NB4 (cell line): ENCODE measurements at regions not wholly inside any gene's neighbourhood (a gene's known extent, or its start where the extent isn't known, plus 50 kb on each side); places are given as distances from the start of the nearest gene placed in this dataset.

Experiments
- CTCF ChIP-seq: IDR thresholded peaks from one replicate; pipeline ENCODE4 v1.5.1; 2012; ENCODE audit warnings: low read depth, low read length
- MYC ChIP-seq: IDR thresholded peaks from 2 replicates; pipeline ENCODE4 v1.6.1; 2011; ENCODE audit warnings: low read depth, low read length
- POLR2A ChIP-seq: IDR thresholded peaks from 2 replicates; pipeline ENCODE4 v1.6.1; 2011; ENCODE audit warnings: mild to moderate bottlenecking; ENCODE audit not compliant: insufficient read length; ENCODE audit errors: extremely low read depth
- TF ChIP-seq, protein P1 (sequence below): IDR thresholded peaks from 2 replicates; pipeline ENCODE4 v1.6.1; 2011; ENCODE audit warnings: low read depth, low read length

GRCh38 chr9:99357575-99357974 is 135.5 kb downstream of the SEC61B start:
- TF ChIP-seq CTCF (no peak), POLR2A (no peak), MYC (no peak)
- TF ChIP-seq, protein P1, sequence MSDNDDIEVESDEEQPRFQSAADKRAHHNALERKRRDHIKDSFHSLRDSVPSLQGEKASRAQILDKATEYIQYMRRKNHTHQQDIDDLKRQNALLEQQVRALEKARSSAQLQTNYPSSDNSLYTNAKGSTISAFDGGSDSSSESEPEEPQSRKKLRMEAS: no peak
